Omental fat pad (tissue), 3 donors: ENCODE measurements at regions not wholly inside any gene's neighbourhood (a gene's known extent, or its start where the extent isn't known, plus 50 kb on each side); places are given as distances from the start of the nearest gene placed in this dataset.

ENCODE experiments used
- ATAC-seq: fragments of 150-250 bp; one replicate; pipeline ENCODE4 v1.9.1; 2016; ENCODE audit warnings: mild to moderate bottlenecking, moderate library complexity; ENCODE audit not compliant: low FRiP score
- DNase-seq: peaks from one replicate; pipeline ENCODE4 v3.0.0-alpha.2; 2019; ENCODE audit warnings: low spot score
- CTCF ChIP-seq, 3 donors: fragments of 450-650 bp; IDR thresholded peaks; one replicate each; pipeline ENCODE4 v1.5.1; 2016 to 2017; ENCODE audit warnings: antibody characterized with exemption in 3 of 3, mild to moderate bottlenecking in 3 of 3, moderate library complexity in 2 of 3

DNA sequence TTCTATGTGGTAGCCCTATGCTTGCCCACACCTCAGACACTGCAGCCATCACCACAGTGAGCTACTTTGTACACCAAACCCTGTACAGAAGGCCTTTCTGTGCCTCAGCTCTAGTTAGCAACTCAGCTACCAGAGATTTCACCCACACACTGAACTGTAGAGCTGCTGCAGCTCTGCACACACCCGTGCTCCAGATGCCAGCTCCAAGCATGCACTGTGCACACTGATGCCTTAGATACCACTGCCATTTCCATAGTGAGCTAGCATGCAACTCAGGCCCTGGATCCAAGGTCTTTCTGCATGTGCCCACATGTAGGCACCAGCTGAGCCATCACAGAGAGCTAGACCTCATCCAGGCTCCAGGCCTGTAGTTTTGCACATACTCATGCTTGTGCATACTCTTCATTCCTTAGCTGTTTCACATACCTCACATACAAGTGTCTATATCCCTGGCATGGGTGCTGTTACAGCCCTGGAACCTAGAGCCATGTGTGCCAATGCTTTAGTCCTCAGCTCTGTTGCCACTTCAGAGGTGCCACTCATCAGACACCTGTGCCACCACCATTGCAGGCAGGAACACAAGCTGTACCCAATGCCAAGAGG lies 423.5 kb upstream of the NDST3 start:
- ATAC-seq (no peak), DNase-seq (no peak)
- no peak for TF ChIP-seq CTCF (IDR thresholded peaks at IDR 0.05)

DNA sequence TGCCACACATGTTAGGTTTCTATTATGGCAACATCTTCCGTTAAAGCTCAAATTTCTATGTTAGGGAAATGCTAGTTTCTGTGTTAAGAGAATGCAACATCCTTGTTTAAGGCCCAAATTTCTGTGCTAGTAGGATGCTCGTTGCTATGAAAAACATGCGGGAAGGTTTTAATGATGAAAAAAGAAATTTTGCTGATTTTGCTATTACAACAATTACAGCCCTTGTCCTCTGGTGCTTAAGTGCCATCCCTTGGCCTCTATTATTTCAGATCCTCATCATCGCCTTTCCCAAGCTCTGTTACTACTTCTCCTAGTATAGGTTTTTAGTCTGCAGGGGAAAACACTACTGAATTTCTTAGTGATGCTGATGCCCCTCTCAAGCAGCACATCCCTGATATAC lies 412.6 kb upstream of the NDST3 start:
- DNase-seq = no peak

DNA sequence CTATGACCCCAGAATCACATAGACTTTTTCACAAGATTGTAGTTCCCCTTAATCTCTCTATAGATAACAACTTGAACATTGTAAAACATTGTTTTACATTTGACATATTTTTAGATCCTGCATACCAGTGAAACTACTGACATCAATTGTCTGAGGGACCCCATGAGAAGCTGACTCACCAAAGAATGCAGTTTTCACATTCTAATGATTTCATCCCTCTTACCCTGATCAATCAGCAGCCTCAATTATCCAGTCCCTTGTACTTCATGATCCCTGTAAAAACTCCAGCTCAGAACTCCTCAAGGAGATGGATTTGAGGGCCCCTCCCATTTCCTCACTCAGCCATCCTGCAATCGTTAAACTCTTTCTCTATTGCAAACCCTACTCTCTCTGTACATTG lies 411.0 kb upstream of the NDST3 start:
- ATAC-seq = no peak
- TF ChIP-seq CTCF (IDR thresholded peaks at IDR 0.05) = no peak
- DNase-seq = no peak

More for the DNA sequence above, 412.6 kb upstream of the NDST3 start:
- no peak for ATAC-seq
- TF ChIP-seq CTCF (IDR thresholded peaks at IDR 0.05) = no peak

DNA sequence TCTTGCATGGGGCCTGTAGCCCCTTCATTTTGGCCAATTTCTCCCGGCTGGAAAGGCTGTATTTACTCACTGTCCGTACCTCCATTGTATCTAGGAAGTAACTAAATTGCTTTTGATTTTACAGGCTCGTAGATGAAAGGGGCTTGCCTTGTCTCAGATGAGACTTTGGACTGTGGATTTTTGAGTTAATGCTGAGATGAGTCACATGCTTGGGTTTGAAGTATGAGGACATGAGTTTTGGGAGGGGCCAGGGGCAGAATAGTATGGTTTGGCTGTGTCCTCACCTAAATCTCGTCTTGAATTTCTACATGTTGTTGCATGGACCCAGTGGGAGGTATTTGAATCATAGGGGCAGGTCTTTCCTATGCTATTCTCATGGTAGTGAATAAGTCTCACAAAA lies 407.6 kb upstream of the NDST3 start:
- TF ChIP-seq CTCF (IDR thresholded peaks at IDR 0.05) = no peak
- ATAC-seq = no peak
- no peak for DNase-seq

DNA sequence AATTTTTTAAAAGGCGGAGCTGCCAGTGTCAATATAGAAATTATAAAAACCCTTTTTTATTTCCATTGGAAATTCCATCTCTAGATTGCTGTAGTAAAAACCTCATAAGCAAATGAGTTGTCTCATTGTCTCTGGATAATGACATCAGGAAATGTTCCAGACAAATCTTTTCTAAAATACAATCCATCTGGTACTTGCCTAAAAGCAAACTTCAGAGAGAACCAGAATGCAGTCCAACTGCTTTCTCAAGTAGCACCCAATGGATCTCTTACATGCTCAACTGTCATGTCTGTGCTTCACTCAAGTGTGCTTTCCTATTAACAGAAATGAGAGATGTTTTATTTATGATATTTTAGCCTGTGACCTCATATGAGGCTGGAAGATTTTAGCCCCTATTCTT lies 399.6 kb upstream of the NDST3 start:
- no peak for TF ChIP-seq CTCF (IDR thresholded peaks at IDR 0.05)
- ATAC-seq (no peak), DNase-seq (no peak)

- DNase-seq = no peak
- ATAC-seq = no peak
- TF ChIP-seq CTCF (IDR thresholded peaks at IDR 0.05) = no peak
Measured at GRCh38 chr4:117637347-117637746, 396.9 kb upstream of the NDST3 start.

- no peak for DNase-seq
- no peak for ATAC-seq
- TF ChIP-seq CTCF (IDR thresholded peaks at IDR 0.05) = no peak
Measured at GRCh38 chr4:117640836-117641235, 393.4 kb upstream of the NDST3 start.
